Endothelial cell of umbilical vein (primary cell): ENCODE measurements at regions not wholly inside any gene's neighbourhood (a gene's known extent, or its start where the extent isn't known, plus 50 kb on each side); places are given as distances from the start of the nearest gene placed in this dataset.

Experiments
- BruUV-seq: library from RNA; stranded (reverse); fragments of 400-500 nt; replicated peaks from 2 replicates; lab custom pipeline; 2021; lab: Mats Ljungman, UMichigan
- CTCF ChIA-PET: fragments of 300-600, 350-600 bp; sonication (Branson Sonifier 250); formaldehyde crosslinking; loops from one replicate; lab custom pipeline; 2021; ENCODE audit warnings: antibody characterized with exemption, inconsistent platforms; lab: Charles Lee
- POLR2A ChIA-PET: fragments of 300-600, 350-600 bp; sonication (Branson Sonifier 250); formaldehyde crosslinking; loops from one replicate; lab custom pipeline; 2021; ENCODE audit warnings: antibody characterized with exemption, inconsistent platforms; lab: Charles Lee
- DNase-seq: peaks from one replicate; pipeline ENCODE4 v3.0.0-alpha.2; 2011; ENCODE audit warnings: low read depth, low spot score
- FAIRE-seq: peaks from 2 replicates; lab custom pipeline; 2011; peaks lifted over from hg19 to GRCh38; lab: Jason Lieb, UNC
- H2AFZ ChIP-seq: 2 replicates; pipeline ENCODE4 v1.6.0; 2012; ENCODE audit warnings: low read depth, low read length, control low read depth, inconsistent platforms
- H3K27ac ChIP-seq: 2 replicates; pipeline ENCODE4 v1.5.1; 2011; ENCODE audit warnings: low read depth, mild to moderate bottlenecking, control low read depth, low read length, moderate library complexity; ENCODE audit not compliant: insufficient read depth
- H3K27me3 ChIP-seq, 2 experiments: 2 replicates each; pipeline versions ENCODE4 v1.6.0 to v1.6.1; 2011; ENCODE audit warnings: low read length in 2 of 2, mixed read lengths in 1 of 2; ENCODE audit not compliant: control insufficient read depth in 2 of 2, insufficient read depth in 2 of 2
- H3K36me3 ChIP-seq, 2 experiments: 2 replicates in 1 of 2; 3 replicates in 1 of 2; pipeline ENCODE4 v1.5.1; 2011; ENCODE audit warnings: low read length in 2 of 2, mild to moderate bottlenecking in 1 of 2, moderate library complexity in 1 of 2; ENCODE audit not compliant: control insufficient read depth in 2 of 2, insufficient read depth in 2 of 2; ENCODE audit errors: extremely low read depth in 1 of 2
- H3K4me1 ChIP-seq: 3 replicates; pipeline ENCODE4 v1.5.1; 2011; ENCODE audit warnings: mild to moderate bottlenecking, low read length; ENCODE audit not compliant: control insufficient read depth, insufficient read depth; ENCODE audit errors: extremely low read depth
- H3K4me2 ChIP-seq: 2 replicates; pipeline ENCODE4 v1.6.1; 2011; ENCODE audit warnings: low read length, control low read depth, mixed read lengths; ENCODE audit not compliant: insufficient read depth
- H3K4me3 ChIP-seq, 3 experiments: fragments of 200-600 bp in 1 of 3; sonication (generic), shearing (Covaris generic) in 1 of 3; replicated peaks in 1 of 3; 2 replicates each; pipeline ENCODE4 v1.5.1; 2011 to 2016; ENCODE audit warnings: control low read depth in 3 of 3, low read length in 3 of 3, mild to moderate bottlenecking in 2 of 3, inconsistent platforms in 1 of 3, low read depth in 1 of 3, moderate library complexity in 1 of 3; ENCODE audit not compliant: insufficient read depth in 1 of 3
- H3K79me2 ChIP-seq: 2 replicates; pipeline ENCODE4 v1.6.0; 2012; ENCODE audit warnings: low read length, inconsistent platforms; ENCODE audit not compliant: control insufficient read depth, insufficient read depth
- H3K9ac ChIP-seq: replicated peaks from 2 replicates; pipeline ENCODE3; 2011; ENCODE audit warnings: low read length, control low read depth; ENCODE audit not compliant: insufficient read depth; ENCODE audit errors: extremely low read depth
- H3K9me1 ChIP-seq: replicated peaks from 3 replicates; pipeline ENCODE4 v1.6.0; 2011; ENCODE audit warnings: mild to moderate bottlenecking, low read length; ENCODE audit not compliant: control insufficient read depth, insufficient read depth; ENCODE audit errors: extremely low read depth
- H3K9me3 ChIP-seq: replicated peaks from 2 replicates; pipeline ENCODE4 v1.5.1; 2012; ENCODE audit warnings: low read length, inconsistent platforms; ENCODE audit not compliant: control insufficient read depth, insufficient read depth
- H4K20me1 ChIP-seq: replicated peaks from 2 replicates; pipeline ENCODE3; 2011; ENCODE audit warnings: mild to moderate bottlenecking, low read length; ENCODE audit not compliant: control insufficient read depth, insufficient read depth; ENCODE audit errors: extremely low read depth
- EZH2 ChIP-seq: IDR thresholded peaks from 2 replicates; pipeline ENCODE4 v1.6.1; 2012; ENCODE audit warnings: borderline replicate concordance, low read depth, mild to moderate bottlenecking, moderate library complexity, low read length, inconsistent platforms; ENCODE audit not compliant: severe bottlenecking
- FOS ChIP-seq: IDR thresholded peaks from 2 replicates; pipeline ENCODE4 v1.6.1; 2011; ENCODE audit warnings: mild to moderate bottlenecking, low read length, moderate library complexity, borderline replicate concordance; ENCODE audit not compliant: insufficient read depth
- GATA2 ChIP-seq: IDR thresholded peaks from 2 replicates; pipeline ENCODE4 v1.7.0; 2011; ENCODE audit warnings: low read depth, mild to moderate bottlenecking, moderate library complexity, mixed read lengths, low read length; ENCODE audit not compliant: insufficient read length, insufficient read depth
- JUN ChIP-seq: IDR thresholded peaks from 2 replicates; pipeline ENCODE4 v1.6.1; 2011; ENCODE audit warnings: borderline replicate concordance, low read depth; ENCODE audit not compliant: insufficient read length, insufficient read depth
- MYC ChIP-seq: IDR thresholded peaks from one replicate; pipeline ENCODE4 v1.6.1; 2011; ENCODE audit warnings: mild to moderate bottlenecking, low read depth, low read length
- POLR2A ChIP-seq: IDR thresholded peaks from 2 replicates; pipeline ENCODE4 v1.6.1; 2012; ENCODE audit warnings: low read depth, mild to moderate bottlenecking, control low read depth, low read length
- POLR2AphosphoS5 ChIP-seq: IDR thresholded peaks from 2 replicates; pipeline ENCODE4 v1.6.1; 2012; ENCODE audit warnings: low read depth, mild to moderate bottlenecking, control low read depth, low read length, moderate library complexity; ENCODE audit not compliant: insufficient read depth
- dilution Hi-C: fragments of 300-500 bp; cut with MboI; formaldehyde crosslinking; loops from one replicate; pipeline ENCODE4 v1.15.0; 2019; ENCODE audit warnings: low sequenced_read_pairs; ENCODE audit not compliant: extremely low pct_ligation_motif_present
- intact Hi-C: fragments of 100-400 bp; cut with micrococcal nuclease; formaldehyde crosslinking; loops from one replicate; pipeline ENCODE4 v1.10.0; 2022
- TF ChIP-seq, protein P1 (sequence below): IDR thresholded peaks from 2 replicates; pipeline ENCODE4 v1.6.1; 2011; ENCODE audit not compliant: insufficient read depth, insufficient read length
- TF ChIP-seq, protein P2 (sequence below), 2 donors: IDR thresholded peaks; 1 replicate in 1 of 2; 2 replicates in 1 of 2; pipeline ENCODE4 v1.5.1; 2011; ENCODE audit warnings: low read length in 2 of 2, mild to moderate bottlenecking in 2 of 2, moderate library complexity in 2 of 2, control low read depth in 1 of 2, inconsistent platforms in 1 of 2, low read depth in 1 of 2; ENCODE audit not compliant: insufficient read depth in 1 of 2; ENCODE audit errors: extremely low read depth in 1 of 2

DNA sequence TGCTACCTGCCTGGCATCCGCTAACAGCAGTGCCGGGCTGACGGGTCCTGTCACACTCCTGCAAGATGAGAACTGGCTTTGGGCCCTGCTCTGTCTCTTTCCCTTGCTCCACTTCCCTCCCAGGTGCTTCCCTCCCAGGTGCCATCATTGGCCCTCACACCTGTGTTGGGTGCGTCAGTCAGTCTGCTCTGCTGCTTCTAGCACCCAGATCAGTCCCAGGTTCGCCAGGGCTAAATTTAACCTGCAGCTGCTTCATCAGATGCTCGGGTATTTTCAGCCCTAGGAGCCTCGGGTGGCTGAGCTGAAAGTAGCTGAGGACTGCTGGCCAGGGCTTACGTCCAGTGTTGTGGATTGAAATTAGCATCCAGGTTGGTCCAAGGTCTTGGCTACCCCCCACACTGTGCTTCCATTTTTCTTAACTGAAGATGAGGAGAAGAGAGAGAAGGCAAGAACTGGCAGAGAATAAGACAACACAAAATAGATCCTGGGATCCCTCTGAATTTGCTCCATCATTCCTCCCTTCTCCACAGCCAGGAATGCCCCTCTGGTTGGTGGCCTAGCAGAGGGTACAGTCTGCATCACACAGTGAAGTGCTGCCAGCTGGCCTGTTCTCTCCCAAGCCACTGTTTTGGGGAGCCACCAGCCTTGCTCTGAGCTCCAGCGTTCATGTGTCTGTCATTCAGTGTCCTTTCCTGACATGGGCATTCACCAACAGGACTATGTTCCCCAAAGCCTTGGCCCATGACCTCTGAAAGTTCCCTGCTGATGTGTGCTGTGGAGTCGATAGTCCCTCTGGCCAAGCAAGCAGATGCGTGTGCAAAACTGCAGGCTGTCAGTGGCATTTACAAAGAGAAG lies 65.9 kb upstream of the SYPL1 start:
- DNase-seq, result no peak
- no peak overlapping the region for H2AFZ ChIP-seq
- H3K36me3 ChIP-seq, result no peaks in the 10 kb centered on the region
- H3K79me2 ChIP-seq, result no peaks in the 10 kb centered on the region
- no peak overlapping the region for H3K9ac ChIP-seq
- no peak overlapping the region for H3K4me3 ChIP-seq
- H4K20me1 ChIP-seq, result no peaks in the 10 kb centered on the region
- dilution Hi-C loops (no loop called here), intact Hi-C loops (loop anchor here (2.0 to 5.0 kb wide), 5 partner anchors 39 to 769 kb away; no protein-coding TSS in a partner anchor)
- no peak overlapping the region for H3K4me2 ChIP-seq
- TF ChIP-seq EZH2 (no peak), GATA2 (no peak), POLR2AphosphoS5 (no peak), FOS (no peak), POLR2A (no peak), JUN (no peak), MYC (no peak)
- TF ChIP-seq, protein P1, sequence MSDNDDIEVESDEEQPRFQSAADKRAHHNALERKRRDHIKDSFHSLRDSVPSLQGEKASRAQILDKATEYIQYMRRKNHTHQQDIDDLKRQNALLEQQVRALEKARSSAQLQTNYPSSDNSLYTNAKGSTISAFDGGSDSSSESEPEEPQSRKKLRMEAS, result no peak
- TF ChIP-seq, protein P2, sequence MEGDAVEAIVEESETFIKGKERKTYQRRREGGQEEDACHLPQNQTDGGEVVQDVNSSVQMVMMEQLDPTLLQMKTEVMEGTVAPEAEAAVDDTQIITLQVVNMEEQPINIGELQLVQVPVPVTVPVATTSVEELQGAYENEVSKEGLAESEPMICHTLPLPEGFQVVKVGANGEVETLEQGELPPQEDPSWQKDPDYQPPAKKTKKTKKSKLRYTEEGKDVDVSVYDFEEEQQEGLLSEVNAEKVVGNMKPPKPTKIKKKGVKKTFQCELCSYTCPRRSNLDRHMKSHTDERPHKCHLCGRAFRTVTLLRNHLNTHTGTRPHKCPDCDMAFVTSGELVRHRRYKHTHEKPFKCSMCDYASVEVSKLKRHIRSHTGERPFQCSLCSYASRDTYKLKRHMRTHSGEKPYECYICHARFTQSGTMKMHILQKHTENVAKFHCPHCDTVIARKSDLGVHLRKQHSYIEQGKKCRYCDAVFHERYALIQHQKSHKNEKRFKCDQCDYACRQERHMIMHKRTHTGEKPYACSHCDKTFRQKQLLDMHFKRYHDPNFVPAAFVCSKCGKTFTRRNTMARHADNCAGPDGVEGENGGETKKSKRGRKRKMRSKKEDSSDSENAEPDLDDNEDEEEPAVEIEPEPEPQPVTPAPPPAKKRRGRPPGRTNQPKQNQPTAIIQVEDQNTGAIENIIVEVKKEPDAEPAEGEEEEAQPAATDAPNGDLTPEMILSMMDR (IDR thresholded peaks at IDR 0.05; ENCODE audit: extremely low read depth in 1 of 2, insufficient read depth in 1 of 2, low read depth in 1 of 2, low read length in 2 of 2), result no peak
- CTCF ChIA-PET, result interaction anchor here (0.7 to 12.8 kb wide), 35 partner anchors 13 to 973 kb away, joined by 3 to 285 read pairs (median 7); partner anchors contain the start of genes CCDC71L and NAMPT
- no peaks in the 10 kb centered on the region for H3K9me3 ChIP-seq
- no peak overlapping the region for H3K27ac ChIP-seq
- H3K27me3 ChIP-seq, result no peaks in the 10 kb centered on the region
- POLR2A ChIA-PET, result interaction anchor here (1.6 to 1.7 kb wide), 2 partner anchors 107 to 360 kb away, joined by 4 to 6 read pairs; partner anchors contain the start of gene NAMPT
- no peaks in the 10 kb centered on the region for H3K9me1 ChIP-seq
- H3K4me1 ChIP-seq, result no peaks in the 10 kb centered on the region
- no peak for FAIRE-seq
- no TSS peak for BruUV-seq
